Prostate gland (tissue), 2 donors: ENCODE measurements at regions not wholly inside any gene's neighbourhood (a gene's known extent, or its start where the extent isn't known, plus 50 kb on each side); places are given as distances from the start of the nearest gene placed in this dataset.

ENCODE experiments used
- CTCF ChIP-seq, 4 experiments: fragments of 200-600 bp in 2 of 4; fragments of 450-650 bp in 2 of 4; sonication (generic) in 2 of 4; IDR thresholded peaks; 1 replicate in 3 of 4; 2 replicates in 1 of 4; pipeline ENCODE4 v1.5.1; 2016 to 2019; ENCODE audit warnings: antibody characterized with exemption in 4 of 4, mild to moderate bottlenecking in 2 of 4, moderate library complexity in 2 of 4
- POLR2A ChIP-seq: fragments of 450-650 bp; IDR thresholded peaks from one replicate; pipeline ENCODE4 v1.6.1; 2016; ENCODE audit warnings: antibody characterized with exemption, mild to moderate bottlenecking

GRCh38 chr20:16209357-16209756 is 363.9 kb downstream of the KIF16B start:
- TF ChIP-seq CTCF (IDR thresholded peaks at IDR 0.05) (no peak), POLR2A (no peak)
